HFFc6 (cell line): ENCODE measurements at regions not wholly inside any gene's neighbourhood (a gene's known extent, or its start where the extent isn't known, plus 50 kb on each side); places are given as distances from the start of the nearest gene placed in this dataset.

ENCODE experiments used
- DNase-seq: peaks from one replicate; pipeline ENCODE4 v3.0.0-alpha.2; 2018
- H3K27ac Mint-ChIP-seq: 2 replicates; pipeline ENCODE4 v1.8.0; 2020; ENCODE audit warnings: mild to moderate bottlenecking, mixed read lengths
- H3K27me3 Mint-ChIP-seq: 2 replicates; pipeline ENCODE4 v1.8.0; 2021; ENCODE audit warnings: mild to moderate bottlenecking, moderate library complexity, mixed read lengths; ENCODE audit not compliant: insufficient read depth
- H3K36me3 Mint-ChIP-seq: 2 replicates; pipeline ENCODE4 v1.8.0; 2021; ENCODE audit warnings: low read depth, mixed read lengths
- H3K4me1 Mint-ChIP-seq: 2 replicates; pipeline ENCODE4 v1.8.0; 2020; ENCODE audit warnings: low read depth, mixed read lengths
- H3K4me3 Mint-ChIP-seq: 2 replicates; pipeline ENCODE4 v1.8.0; 2020; ENCODE audit warnings: mild to moderate bottlenecking, moderate library complexity, mixed read lengths
- H3K9me3 Mint-ChIP-seq: 2 replicates; pipeline ENCODE4 v1.8.0; 2020; ENCODE audit warnings: mild to moderate bottlenecking, mixed read lengths
- TF ChIP-seq, protein P1 (sequence below): fragments of 200-600 bp; sonication (generic); IDR thresholded peaks from 2 replicates; pipeline ENCODE4 v1.5.0; 2021; ENCODE audit warnings: antibody characterized with exemption, mild to moderate bottlenecking

DNA sequence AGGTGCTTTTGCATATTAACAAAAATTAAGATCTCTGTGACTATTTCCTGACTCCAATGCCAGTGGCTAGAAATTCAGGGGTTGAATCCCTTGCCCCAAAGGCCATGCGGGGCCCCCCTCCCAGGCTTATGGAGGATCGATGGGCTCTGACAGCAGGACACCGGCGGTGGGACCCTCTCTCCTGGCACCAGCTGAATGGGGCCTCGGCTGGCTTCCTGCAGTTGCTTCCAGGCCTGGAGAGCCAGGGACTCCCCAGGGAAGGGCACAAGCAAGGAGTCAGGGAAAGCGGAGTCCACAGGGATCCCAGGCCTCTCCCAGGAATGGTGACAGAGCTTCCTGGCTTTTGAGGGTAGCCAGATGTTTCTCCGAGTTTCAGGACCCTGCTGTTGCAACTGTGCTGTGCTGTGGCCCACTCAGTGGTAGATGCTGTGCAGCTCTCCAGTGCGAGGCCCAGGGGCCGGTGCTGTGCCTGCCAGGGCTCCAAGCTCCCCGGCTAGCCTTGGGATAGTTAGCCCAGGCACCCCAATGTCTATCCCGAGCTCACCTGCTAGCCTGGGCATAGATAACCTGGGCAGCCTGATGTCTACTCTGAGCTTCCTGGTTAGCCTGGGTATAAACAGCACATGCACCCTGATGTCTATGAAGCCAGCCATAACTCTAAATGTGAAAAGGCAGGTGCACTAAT is 372.6 kb downstream of the SHANK2 start:
- H3K27ac Mint-ChIP-seq, result no peak overlapping the region
- TF ChIP-seq, protein P1, sequence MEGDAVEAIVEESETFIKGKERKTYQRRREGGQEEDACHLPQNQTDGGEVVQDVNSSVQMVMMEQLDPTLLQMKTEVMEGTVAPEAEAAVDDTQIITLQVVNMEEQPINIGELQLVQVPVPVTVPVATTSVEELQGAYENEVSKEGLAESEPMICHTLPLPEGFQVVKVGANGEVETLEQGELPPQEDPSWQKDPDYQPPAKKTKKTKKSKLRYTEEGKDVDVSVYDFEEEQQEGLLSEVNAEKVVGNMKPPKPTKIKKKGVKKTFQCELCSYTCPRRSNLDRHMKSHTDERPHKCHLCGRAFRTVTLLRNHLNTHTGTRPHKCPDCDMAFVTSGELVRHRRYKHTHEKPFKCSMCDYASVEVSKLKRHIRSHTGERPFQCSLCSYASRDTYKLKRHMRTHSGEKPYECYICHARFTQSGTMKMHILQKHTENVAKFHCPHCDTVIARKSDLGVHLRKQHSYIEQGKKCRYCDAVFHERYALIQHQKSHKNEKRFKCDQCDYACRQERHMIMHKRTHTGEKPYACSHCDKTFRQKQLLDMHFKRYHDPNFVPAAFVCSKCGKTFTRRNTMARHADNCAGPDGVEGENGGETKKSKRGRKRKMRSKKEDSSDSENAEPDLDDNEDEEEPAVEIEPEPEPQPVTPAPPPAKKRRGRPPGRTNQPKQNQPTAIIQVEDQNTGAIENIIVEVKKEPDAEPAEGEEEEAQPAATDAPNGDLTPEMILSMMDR, result no peak
- no peak for DNase-seq
- H3K27me3 Mint-ChIP-seq, result no peaks in the 10 kb centered on the region; the same call in 1 of the 2 replicates
- H3K4me1 Mint-ChIP-seq, result no peaks in the 10 kb centered on the region
- H3K9me3 Mint-ChIP-seq, result peaks cover 67% of the 10 kb centered on the region
- H3K4me3 Mint-ChIP-seq, result no peak overlapping the region
- H3K36me3 Mint-ChIP-seq, result peaks cover 1% of the 10 kb centered on the region; the same call in 1 of the 2 replicates

DNA sequence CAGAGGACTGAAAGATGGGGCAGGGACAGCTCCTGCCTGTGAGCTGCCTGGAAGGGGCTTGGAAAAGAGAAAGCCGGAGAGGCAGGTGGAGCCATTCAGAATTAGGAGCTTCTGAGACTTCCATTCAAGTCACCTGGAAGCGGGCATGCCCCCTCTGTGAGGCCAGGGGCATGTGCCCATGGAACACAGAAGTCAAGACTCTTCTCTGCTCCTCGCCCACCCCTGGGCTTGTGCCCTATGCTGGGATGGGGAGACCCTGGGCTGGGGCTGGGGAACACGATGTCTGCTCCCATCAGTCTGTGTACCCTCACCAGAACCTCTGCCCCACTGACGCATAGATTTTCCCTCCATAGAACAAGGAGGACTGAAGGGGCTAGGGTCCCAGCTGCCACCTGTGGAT is 372.0 kb downstream of the SHANK2 start:
- Mint-ChIP-seq H3K4me3 (no peak overlapping the region), H3K27ac (no peak overlapping the region), H3K4me1 (no peaks in the 10 kb centered on the region), H3K27me3 (no peaks in the 10 kb centered on the region; the same call in 1 of the 2 replicates), H3K36me3 (peaks cover 6% of the 10 kb centered on the region), H3K9me3 (peaks cover 70% of the 10 kb centered on the region)
- no peak for DNase-seq
- TF ChIP-seq, protein P1, result no peak

DNA sequence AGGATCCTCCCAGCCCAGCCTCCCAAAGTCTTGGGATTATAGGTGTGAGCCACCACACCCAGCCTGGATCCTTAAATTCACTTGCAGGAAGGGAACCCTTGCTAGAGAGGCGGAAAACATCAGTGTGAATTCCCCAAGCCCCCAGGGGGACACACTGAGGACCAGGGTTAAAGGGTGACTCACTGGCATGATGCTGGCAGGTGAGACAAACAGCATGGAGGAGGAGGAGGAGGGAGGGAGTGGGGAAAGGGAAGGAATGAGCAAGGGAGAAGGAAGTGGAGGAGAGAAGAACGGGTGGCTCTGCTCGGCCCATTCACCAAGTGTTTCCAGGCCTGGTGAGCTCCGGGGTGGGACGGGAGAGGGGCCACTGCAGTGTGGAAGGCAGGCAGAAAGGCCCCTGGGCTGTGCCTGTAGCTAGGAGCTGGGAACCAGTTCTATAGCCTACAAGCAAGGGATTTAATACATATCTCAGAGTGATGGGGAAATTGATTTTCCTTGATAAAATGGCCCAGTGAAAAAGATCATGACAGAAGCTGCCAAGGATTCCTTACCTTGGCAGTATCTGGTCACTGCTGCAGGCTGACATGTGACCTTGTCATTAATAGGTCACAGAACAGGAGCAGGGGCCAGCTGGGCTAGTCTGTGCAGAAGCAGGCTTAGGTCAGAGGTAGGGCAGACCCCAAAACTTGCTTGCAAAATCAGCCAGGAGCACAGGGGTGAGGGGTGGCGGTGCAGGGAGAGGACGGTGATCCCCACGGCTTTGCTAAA is 370.2 kb downstream of the SHANK2 start:
- no peak overlapping the region for H3K4me3 Mint-ChIP-seq
- no peaks in the 10 kb centered on the region for H3K4me1 Mint-ChIP-seq
- H3K27me3 Mint-ChIP-seq, result no peaks in the 10 kb centered on the region; the same call in 1 of the 2 replicates
- no peak for DNase-seq
- no peak overlapping the region for H3K27ac Mint-ChIP-seq
- H3K9me3 Mint-ChIP-seq, result peaks cover 77% of the 10 kb centered on the region
- peaks cover 6% of the 10 kb centered on the region for H3K36me3 Mint-ChIP-seq
- TF ChIP-seq, protein P1, result no peak

DNA sequence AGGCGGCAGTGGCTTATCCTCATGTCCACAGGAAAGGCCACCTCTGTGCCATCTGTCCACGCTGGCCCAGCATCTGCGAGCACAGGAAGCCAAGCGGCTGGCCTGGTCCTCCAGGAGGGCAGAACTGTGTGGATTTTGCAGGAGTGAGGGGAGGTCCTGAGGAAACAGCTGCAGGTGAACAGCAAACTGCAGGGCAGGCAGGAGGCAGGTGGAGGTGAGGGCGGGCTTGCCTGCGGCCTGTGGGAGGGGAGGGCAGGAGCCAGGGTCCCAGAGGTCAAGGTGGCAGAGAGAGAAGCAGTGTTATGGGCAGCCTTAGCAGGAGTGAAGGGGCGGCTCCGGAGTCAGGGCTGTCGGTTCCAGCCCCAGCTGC is 369.7 kb downstream of the SHANK2 start:
- Mint-ChIP-seq H3K27ac (no peak overlapping the region), H3K9me3 (peaks cover 76% of the 10 kb centered on the region), H3K4me1 (no peaks in the 10 kb centered on the region), H3K27me3 (no peaks in the 10 kb centered on the region; the same call in 1 of the 2 replicates), H3K36me3 (peaks cover 6% of the 10 kb centered on the region), H3K4me3 (no peak overlapping the region)
- TF ChIP-seq, protein P1, result no peak
- DNase-seq, result no peak

DNA sequence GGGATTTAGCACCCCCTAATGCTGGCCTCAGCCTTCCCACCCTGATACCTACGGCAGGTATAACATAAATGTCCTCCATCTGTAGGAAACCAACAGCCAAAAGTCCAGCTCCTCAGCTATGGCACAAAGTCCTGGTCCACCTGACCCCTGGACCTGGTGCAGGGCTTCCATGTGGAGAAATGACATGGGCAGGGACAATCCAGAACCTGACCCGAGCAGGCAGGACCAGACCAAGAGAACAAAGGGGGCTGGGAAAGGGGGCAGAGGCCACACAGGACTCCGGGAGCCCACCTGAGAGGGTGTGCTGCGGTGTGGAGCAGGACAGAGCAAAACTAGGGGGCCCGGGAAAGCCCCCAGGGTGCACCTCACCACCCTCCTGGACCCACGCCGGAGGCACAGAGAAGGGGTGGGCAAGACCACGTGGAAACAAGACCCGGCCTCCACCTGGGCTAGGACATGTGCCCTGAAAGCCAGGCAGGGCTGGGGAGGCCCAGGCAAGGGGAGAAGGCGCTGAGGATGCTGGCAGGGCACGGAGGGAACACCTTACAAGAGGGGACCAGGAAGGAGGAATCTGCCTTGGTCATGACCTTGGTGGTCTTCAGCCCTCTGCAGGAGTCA is 368.9 kb downstream of the SHANK2 start:
- H3K27ac Mint-ChIP-seq, result no peak overlapping the region

More for the DNA sequence above, 368.9 kb downstream of the SHANK2 start:
- H3K36me3 Mint-ChIP-seq, result peaks cover 6% of the 10 kb centered on the region
- H3K9me3 Mint-ChIP-seq, result peaks cover 80% of the 10 kb centered on the region
- DNase-seq, result no peak
- H3K4me1 Mint-ChIP-seq, result no peaks in the 10 kb centered on the region
- H3K27me3 Mint-ChIP-seq, result peaks cover 5% of the 10 kb centered on the region; the same call in 1 of the 2 replicates
- TF ChIP-seq, protein P1, result no peak
- H3K4me3 Mint-ChIP-seq, result no peak overlapping the region
